ENCODE measurements at regions not wholly inside any gene's neighbourhood (a gene's known extent, or its start where the extent isn't known, plus 50 kb on each side); places are given as distances from the start of the nearest gene placed in this dataset.
A peak's percentile ranks its signal among the peaks of the same experiment; 100 is the strongest.

DNA sequence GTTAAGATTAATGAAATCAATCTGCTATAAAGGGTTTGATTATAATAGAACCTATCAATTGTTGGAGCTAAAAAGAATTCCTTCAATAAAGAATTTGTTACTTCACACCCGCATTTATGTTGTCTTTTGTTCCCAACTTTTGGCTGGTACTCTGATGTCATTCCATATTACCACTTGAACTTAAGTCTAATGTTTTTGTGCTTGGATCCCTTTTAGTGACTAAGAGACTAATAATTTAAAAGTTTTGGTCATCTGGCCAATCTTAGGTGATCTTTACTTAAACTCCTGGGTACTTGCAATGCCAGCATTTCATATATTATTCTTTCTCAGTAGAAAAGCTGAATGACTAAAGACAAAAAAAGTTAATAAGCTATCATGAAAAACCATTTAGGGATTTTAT lies 113.0 kb downstream of the TMEM30B start:
- CTCF ChIA-PET = interaction anchor here (2.0 kb wide), 1 partner anchor 13 kb away, joined by 5 read pairs; no protein-coding TSS in a partner anchor
- POLR2A ChIA-PET = no interaction called here
- no peak overlapping the region for H3K4me3 ChIP-seq (ENCODE audit: low read depth, low read length)
- no peak for TF ChIP-seq CTCF (IDR thresholded peaks at IDR 0.05; ENCODE audit: insufficient read depth, low read length, missing control alignments)
- no peak for DNase-seq (ENCODE audit: low read depth, low spot score)

- ChIA-PET POLR2A (no interaction called here), CTCF (interaction anchor here (2.0 kb wide), 1 partner anchor 13 kb away, joined by 5 read pairs; no protein-coding TSS in a partner anchor)
- no peak for DNase-seq (ENCODE audit: low read depth, low spot score)
- H3K4me3 ChIP-seq (ENCODE audit: low read depth, low read length) = no peak overlapping the region
- no peak for TF ChIP-seq CTCF (IDR thresholded peaks at IDR 0.05; ENCODE audit: insufficient read depth, low read length, missing control alignments)
These were observed 113.5 kb downstream of the TMEM30B start for GRCh38 chr14:61167642-61168041.

DNA sequence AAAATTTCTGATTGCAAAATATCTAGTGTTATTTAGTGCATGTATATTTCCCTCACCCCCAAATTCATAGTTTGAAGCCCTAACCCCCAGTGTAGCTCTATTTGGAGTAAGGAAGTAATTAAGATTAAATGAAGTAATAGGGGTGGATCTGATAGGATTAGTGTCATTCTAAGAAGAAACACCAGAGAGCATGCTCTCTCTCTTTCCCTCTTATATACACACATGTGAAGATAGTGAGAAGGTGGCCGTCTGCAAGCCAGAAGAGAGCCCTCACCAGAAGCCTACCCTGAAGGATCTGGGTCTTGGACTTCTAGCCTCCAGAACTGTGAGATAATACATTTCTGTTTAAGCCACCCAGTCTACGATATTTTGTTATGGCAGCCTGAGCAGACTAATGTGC lies 120.3 kb downstream of the TMEM30B start:
- ChIA-PET POLR2A (no interaction called here), CTCF (no interaction called here)
- no peak overlapping the region for H3K4me3 ChIP-seq (ENCODE audit: low read depth, low read length)
- TF ChIP-seq CTCF (IDR thresholded peaks at IDR 0.05; ENCODE audit: insufficient read depth, low read length, missing control alignments) = no peak
- no peak for DNase-seq (ENCODE audit: low read depth, low spot score)

GRCh38 chr14:61154641-61155040 lies 126.5 kb downstream of the TMEM30B start:
- ChIA-PET CTCF (interaction anchor here (1.2 to 2.1 kb wide), 5 partner anchors 8 to 21 kb away, joined by 3 to 7 read pairs (median 4); no protein-coding TSS in a partner anchor), POLR2A (interaction anchor here (2.0 kb wide), 1 partner anchor 9 kb away, joined by 16 read pairs; no protein-coding TSS in a partner anchor)
- TF ChIP-seq CTCF (IDR thresholded peaks at IDR 0.05; ENCODE audit: insufficient read depth, low read length, missing control alignments) = no peak
- peak; percentile 72 for DNase-seq (ENCODE audit: low read depth, low spot score)
- no peak overlapping the region for H3K4me3 ChIP-seq (ENCODE audit: low read depth, low read length)

DNA sequence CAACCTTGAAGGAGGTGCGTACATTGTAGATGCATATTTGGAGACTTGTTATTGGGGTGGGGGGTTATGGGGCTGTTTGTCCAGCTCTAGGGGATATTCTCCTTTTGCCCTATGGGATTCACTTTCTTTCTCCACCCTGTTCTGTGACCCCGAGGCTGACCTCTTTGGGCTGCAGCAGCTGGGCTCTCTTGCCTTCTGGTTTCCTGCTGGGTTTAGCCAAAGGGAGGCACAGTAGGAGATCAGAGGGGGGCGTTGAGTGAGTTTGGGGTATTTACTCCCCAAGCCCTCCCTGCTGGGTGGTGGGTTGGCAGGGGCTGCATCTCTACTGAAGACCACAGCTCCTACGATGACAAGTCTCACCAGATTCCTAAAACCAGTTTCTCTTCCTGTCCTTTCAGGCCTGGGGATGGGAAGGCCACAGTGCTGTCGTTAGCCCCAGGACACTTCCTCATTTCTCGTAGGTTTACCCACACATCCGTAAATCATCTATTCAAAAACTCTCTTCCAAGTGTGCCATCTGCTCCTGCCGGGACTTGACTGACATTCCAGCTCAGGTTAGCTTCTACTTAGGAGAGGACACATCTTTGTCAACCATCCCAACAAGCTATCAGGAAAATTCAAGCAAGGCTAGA lies 127.1 kb downstream of the TMEM30B start:
- no peak for DNase-seq (ENCODE audit: low read depth, low spot score)
- H3K4me3 ChIP-seq (ENCODE audit: low read depth, low read length) = no peak overlapping the region
- no peak for TF ChIP-seq CTCF (IDR thresholded peaks at IDR 0.05; ENCODE audit: insufficient read depth, low read length, missing control alignments)
- ChIA-PET POLR2A (interaction anchor here (2.0 kb wide), 1 partner anchor 8 kb away, joined by 16 read pairs; no protein-coding TSS in a partner anchor), CTCF (interaction anchor here (1.2 to 2.1 kb wide), 6 partner anchors 7 to 52 kb away, joined by 3 to 7 read pairs (median 4); no protein-coding TSS in a partner anchor)

DNA sequence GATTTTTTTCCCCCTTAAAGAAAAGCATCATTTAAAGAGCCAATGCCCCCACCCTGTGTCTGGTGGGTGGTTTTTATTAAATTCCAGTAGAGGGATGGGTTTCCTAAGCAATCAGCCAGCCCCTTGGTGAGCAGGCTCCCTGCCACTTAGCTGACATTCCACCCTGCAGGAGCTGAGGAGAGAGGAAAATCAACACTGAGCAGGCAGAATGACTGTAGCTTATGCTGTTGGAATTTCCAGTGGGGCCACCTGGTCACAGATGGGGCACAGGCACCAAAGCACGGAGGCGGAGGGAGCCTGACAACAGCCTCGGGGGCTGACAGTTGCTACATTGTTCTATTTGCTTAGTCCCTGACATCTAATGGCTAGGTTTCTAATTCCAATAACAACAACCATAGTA lies 127.7 kb downstream of the TMEM30B start:
- peak; percentile 62 for DNase-seq (ENCODE audit: low read depth, low spot score)
- ChIA-PET POLR2A (interaction anchor here (0.9 to 2.0 kb wide), 2 partner anchors 8 to 13 kb away, joined by 3 to 16 read pairs; no protein-coding TSS in a partner anchor), CTCF (interaction anchor here (1.2 to 2.1 kb wide), 3 partner anchors 9 to 51 kb away, joined by 3 to 4 read pairs (median 4); no protein-coding TSS in a partner anchor)
- peak; percentile 10 for TF ChIP-seq CTCF (IDR thresholded peaks at IDR 0.05; ENCODE audit: insufficient read depth, low read length, missing control alignments)
- H3K4me3 ChIP-seq (ENCODE audit: low read depth, low read length) = no peak overlapping the region

Measured in AG04449 (cell line).